Colonic mucosa (tissue), 4 donors: ENCODE measurements at regions not wholly inside any gene's neighbourhood (a gene's known extent, or its start where the extent isn't known, plus 50 kb on each side); places are given as distances from the start of the nearest gene placed in this dataset.
"Not testable (repeated sequence)": the region's sequence is repeated elsewhere in the genome, so short reads cannot be mapped to it uniquely, and the experiment has no call there.

Experiments used
- DNase-seq: peaks from one replicate; pipeline ENCODE4 v3.0.0-alpha.2; 2020
- H3K27ac ChIP-seq: fragments of 200-600 bp; one replicate; pipeline ENCODE4 v1.8.0; 2021
- H3K27me3 ChIP-seq: fragments of 200-600 bp; one replicate; pipeline ENCODE4 v1.8.0; 2021
- H3K36me3 ChIP-seq: fragments of 200-600 bp; one replicate; pipeline ENCODE4 v1.8.0; 2021
- H3K4me1 ChIP-seq: fragments of 200-600 bp; one replicate; pipeline ENCODE4 v1.8.0; 2021; ENCODE audit warnings: mild to moderate bottlenecking
- H3K4me3 ChIP-seq: fragments of 200-600 bp; one replicate; pipeline ENCODE4 v1.8.0; 2021
- H3K9ac ChIP-seq, 2 donors: one replicate each; pipeline ENCODE4 v1.7.0; 2013; ENCODE audit warnings: control low read depth in 2 of 2, low read depth in 2 of 2, low read length in 2 of 2
- H3K9me3 ChIP-seq: fragments of 200-600 bp; one replicate; pipeline ENCODE4 v1.8.0; 2021
- intact Hi-C: fragments of 100-400 bp; cut with DNase I; formaldehyde crosslinking; loops from one replicate; pipeline ENCODE4 v1.14.1; 2022
- TF ChIP-seq, protein P1 (sequence below): fragments of 200-600 bp; IDR thresholded peaks from one replicate; pipeline ENCODE4 v1.8.0; 2022; ENCODE audit warnings: antibody characterized with exemption, mild to moderate bottlenecking
- donor health status: healthy.
- donor health status: DM: no; HTN: no; CAD: no.
- donor health status: DM: no; HTN: no; CAD: no.

DNA sequence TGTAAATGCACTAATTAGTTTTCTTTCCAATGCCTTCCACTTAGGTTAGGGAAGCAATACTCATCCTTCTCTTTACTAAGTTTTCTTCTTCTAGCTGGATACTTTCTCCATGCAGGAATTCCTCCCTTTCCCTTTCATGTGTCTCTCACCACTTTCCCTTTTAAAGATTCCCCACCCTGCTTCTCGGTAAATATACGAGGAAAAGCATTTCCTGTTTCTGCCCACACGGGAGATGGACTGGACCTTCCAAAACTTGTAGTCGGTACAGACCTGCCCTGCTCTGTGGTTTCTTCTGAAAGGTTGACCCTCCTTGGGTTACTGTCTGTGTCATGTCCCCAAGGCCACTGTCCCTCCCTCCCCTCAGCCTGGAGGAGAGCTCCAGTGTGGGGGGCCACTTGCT lies 58.9 kb upstream of the LYZL2 start:
- intact Hi-C loops, result no loop called here
- no peaks in the 10 kb centered on the region for H3K36me3 ChIP-seq
- TF ChIP-seq, protein P1, sequence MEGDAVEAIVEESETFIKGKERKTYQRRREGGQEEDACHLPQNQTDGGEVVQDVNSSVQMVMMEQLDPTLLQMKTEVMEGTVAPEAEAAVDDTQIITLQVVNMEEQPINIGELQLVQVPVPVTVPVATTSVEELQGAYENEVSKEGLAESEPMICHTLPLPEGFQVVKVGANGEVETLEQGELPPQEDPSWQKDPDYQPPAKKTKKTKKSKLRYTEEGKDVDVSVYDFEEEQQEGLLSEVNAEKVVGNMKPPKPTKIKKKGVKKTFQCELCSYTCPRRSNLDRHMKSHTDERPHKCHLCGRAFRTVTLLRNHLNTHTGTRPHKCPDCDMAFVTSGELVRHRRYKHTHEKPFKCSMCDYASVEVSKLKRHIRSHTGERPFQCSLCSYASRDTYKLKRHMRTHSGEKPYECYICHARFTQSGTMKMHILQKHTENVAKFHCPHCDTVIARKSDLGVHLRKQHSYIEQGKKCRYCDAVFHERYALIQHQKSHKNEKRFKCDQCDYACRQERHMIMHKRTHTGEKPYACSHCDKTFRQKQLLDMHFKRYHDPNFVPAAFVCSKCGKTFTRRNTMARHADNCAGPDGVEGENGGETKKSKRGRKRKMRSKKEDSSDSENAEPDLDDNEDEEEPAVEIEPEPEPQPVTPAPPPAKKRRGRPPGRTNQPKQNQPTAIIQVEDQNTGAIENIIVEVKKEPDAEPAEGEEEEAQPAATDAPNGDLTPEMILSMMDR, result no peak
- H3K9ac ChIP-seq, result no peak overlapping the region
- no peak overlapping the region for H3K4me3 ChIP-seq
- H3K4me1 ChIP-seq, result no peaks in the 10 kb centered on the region
- no peak for DNase-seq
- no peak overlapping the region for H3K27ac ChIP-seq
- no peaks in the 10 kb centered on the region for H3K9me3 ChIP-seq
- no peaks in the 10 kb centered on the region for H3K27me3 ChIP-seq

DNA sequence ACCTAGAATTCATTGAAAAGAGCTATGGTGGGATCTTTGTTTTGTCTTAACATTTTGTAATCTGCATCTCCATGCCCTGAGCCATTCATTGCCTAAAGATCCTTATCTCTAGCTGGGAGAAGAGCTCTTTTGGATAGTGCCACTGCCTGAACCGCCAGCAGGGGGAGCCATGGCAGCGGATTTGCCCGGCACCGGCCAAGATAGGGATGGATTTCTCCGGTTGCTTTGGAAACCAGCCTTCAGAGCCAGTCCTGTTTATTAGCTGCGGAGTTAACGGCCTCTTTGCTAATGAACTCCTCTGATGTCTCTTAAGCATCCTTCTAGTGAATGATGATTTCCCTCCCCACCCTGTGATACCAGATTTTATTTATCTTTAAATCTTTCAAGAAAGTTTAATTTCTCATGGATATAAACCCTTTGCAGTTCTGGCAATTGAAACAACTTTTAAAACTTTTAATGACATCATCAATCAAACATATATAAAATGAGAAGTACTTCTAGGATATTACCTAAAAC lies 58.2 kb upstream of the LYZL2 start:
- Histone ChIP-seq H3K36me3 (no peaks in the 10 kb centered on the region), H3K9me3 (no peaks in the 10 kb centered on the region), H3K4me3 (no peak overlapping the region), H3K27ac (no peak overlapping the region), H3K4me1 (no peaks in the 10 kb centered on the region), H3K27me3 (no peaks in the 10 kb centered on the region), H3K9ac (no peak overlapping the region)
- intact Hi-C loops, result no loop called here
- peak; percentile 76 for DNase-seq
- TF ChIP-seq, protein P1, result peak; percentile 85

DNA sequence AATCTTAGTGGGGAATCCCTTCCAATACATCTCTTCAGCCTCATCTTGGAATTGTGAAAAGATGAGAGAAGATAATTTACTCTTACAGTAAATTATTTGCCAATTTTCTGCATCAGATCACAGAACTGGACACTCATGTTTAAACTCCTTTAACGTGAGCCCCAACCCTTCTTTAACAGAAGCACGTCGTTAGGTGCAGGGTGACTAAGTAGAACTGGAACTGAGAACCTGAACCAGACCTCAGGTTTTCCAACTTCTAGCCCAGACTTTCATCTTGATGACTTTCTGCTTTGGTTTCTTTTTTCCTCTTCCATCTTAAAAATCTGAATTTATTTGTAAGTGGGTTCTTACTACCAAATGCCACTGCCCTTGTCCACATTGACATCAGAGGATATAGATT lies 57.2 kb upstream of the LYZL2 start:
- H3K4me1 ChIP-seq, result no peaks in the 10 kb centered on the region
- H3K9me3 ChIP-seq, result no peaks in the 10 kb centered on the region
- no peak overlapping the region for H3K4me3 ChIP-seq
- intact Hi-C loops, result no loop called here
- no peak for DNase-seq
- TF ChIP-seq, protein P1, result no peak
- H3K27ac ChIP-seq, result no peak overlapping the region
- no peaks in the 10 kb centered on the region for H3K36me3 ChIP-seq
- no peaks in the 10 kb centered on the region for H3K27me3 ChIP-seq
- no peak overlapping the region for H3K9ac ChIP-seq

DNA sequence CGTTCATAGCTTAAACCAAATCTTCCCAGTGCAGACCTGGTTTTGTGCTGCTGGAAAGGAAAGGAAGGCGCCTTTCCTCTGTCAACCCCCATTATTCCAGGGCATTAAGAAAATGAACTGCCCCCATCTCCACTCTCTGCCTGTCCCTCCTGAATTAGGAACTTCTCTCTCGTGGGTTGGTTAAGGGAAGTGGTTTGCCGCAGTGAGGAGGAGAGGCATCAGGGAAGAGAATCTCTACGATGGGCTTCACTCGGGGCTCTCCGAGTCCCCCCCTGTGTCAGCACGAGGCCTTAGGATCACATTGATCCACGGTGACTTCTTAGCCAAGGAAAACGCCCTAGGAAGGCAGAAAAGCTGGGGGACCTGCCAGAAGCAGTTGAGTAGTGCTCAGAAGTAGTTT lies 53.9 kb upstream of the LYZL2 start:
- Histone ChIP-seq H3K27ac (no peak overlapping the region), H3K4me3 (no peak overlapping the region), H3K36me3 (no peaks in the 10 kb centered on the region), H3K27me3 (no peaks in the 10 kb centered on the region), H3K9me3 (no peaks in the 10 kb centered on the region), H3K9ac (no peak overlapping the region), H3K4me1 (no peaks in the 10 kb centered on the region)
- TF ChIP-seq, protein P1, result no peak
- no peak for DNase-seq
- intact Hi-C loops, result no loop called here

- H3K27me3 ChIP-seq, H3K4me3 ChIP-seq, H3K9ac ChIP-seq, DNase-seq, H3K27ac ChIP-seq, H3K4me1 ChIP-seq, H3K36me3 ChIP-seq, intact Hi-C loops, H3K9me3 ChIP-seq: not testable (repeated sequence)
Measured at GRCh38 chr10:30682377-30683199, 53.0 kb upstream of the LYZL2 start.

DNA sequence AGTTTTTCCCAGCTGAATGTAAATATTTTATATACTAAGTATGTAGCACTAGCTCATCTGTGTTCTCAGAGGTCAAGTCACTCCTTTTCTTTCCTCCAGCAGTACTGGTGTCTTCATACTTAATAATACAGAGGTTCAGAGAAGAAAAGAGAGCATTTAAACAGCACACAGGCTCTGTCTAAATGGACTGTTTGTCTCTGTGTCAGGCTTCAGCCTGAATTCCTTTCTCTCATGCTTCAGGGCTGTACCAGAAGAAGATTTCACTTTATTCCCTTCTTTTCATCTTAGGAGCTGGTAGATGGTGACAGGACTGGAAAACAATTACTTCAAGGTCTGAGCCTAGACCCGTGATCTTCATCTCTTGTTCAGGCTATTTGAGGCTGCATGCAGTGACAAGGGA lies 51.4 kb upstream of the LYZL2 start:
- H3K36me3 ChIP-seq, result no peaks in the 10 kb centered on the region
- no peak overlapping the region for H3K4me3 ChIP-seq
- no peaks in the 10 kb centered on the region for H3K4me1 ChIP-seq
- no peak for DNase-seq
- H3K9me3 ChIP-seq, result no peaks in the 10 kb centered on the region
- intact Hi-C loops, result no loop called here
- no peak overlapping the region for H3K27ac ChIP-seq
- H3K27me3 ChIP-seq, result no peaks in the 10 kb centered on the region
- TF ChIP-seq, protein P1, result no peak
- H3K9ac ChIP-seq, result no peak overlapping the region
